Liver (tissue), 3 donors: ENCODE measurements at regions not wholly inside any gene's neighbourhood (a gene's known extent, or its start where the extent isn't known, plus 50 kb on each side); places are given as distances from the start of the nearest gene placed in this dataset.

ENCODE experiments used
- JUND ChIP-seq, 2 donors: IDR thresholded peaks; 2 replicates each; pipeline ENCODE4 v1.6.1; 2016; ENCODE audit warnings: antibody characterized with exemption in 2 of 2
- RAD21 ChIP-seq, 2 donors: IDR thresholded peaks; 2 replicates each; pipeline ENCODE4 v1.6.1; 2016; ENCODE audit warnings: antibody characterized with exemption in 2 of 2, mild to moderate bottlenecking in 2 of 2
- TF ChIP-seq, protein P1 (sequence below): fragments of 150-350 bp; IDR thresholded peaks from 2 replicates; pipeline ENCODE4 v1.5.1; 2017; ENCODE audit warnings: improper control_type of control experiment, low read depth, low read length; ENCODE audit not compliant: missing input control
- TF ChIP-seq, protein P2 (sequence below): IDR thresholded peaks from 2 replicates; pipeline ENCODE4 v1.6.1; 2016; ENCODE audit warnings: antibody characterized with exemption
- donor health status: healthy.
- donor health status: healthy.

DNA sequence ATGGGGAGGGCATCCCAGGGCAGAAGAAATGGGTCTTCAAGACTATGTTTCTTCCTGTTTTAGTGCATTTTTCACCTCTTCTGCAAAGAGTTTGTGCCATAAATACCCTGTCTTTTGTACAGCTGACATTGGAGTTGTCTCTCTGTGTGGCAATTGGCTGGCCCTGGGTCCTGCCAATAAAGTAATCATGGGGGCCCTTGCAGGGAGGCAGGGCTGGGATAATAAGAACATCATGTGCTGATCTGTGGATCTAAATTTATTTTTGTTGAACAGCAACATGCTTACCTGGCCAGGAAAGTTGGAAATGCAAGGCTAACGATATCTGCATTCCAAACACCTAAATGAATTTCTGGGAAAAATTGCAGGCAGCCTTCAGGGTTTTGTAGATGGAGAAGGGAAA is 174.6 kb upstream of the GATB start:
- TF ChIP-seq, protein P1, sequence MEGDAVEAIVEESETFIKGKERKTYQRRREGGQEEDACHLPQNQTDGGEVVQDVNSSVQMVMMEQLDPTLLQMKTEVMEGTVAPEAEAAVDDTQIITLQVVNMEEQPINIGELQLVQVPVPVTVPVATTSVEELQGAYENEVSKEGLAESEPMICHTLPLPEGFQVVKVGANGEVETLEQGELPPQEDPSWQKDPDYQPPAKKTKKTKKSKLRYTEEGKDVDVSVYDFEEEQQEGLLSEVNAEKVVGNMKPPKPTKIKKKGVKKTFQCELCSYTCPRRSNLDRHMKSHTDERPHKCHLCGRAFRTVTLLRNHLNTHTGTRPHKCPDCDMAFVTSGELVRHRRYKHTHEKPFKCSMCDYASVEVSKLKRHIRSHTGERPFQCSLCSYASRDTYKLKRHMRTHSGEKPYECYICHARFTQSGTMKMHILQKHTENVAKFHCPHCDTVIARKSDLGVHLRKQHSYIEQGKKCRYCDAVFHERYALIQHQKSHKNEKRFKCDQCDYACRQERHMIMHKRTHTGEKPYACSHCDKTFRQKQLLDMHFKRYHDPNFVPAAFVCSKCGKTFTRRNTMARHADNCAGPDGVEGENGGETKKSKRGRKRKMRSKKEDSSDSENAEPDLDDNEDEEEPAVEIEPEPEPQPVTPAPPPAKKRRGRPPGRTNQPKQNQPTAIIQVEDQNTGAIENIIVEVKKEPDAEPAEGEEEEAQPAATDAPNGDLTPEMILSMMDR, result no peak
- TF ChIP-seq JUND (IDR thresholded peaks at IDR 0.05), result no peak
- TF ChIP-seq RAD21 (IDR thresholded peaks at IDR 0.05), result no peak
- TF ChIP-seq, protein P2, sequence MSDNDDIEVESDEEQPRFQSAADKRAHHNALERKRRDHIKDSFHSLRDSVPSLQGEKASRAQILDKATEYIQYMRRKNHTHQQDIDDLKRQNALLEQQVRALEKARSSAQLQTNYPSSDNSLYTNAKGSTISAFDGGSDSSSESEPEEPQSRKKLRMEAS, result no peak
